ENCODE measurements at regions not wholly inside any gene's neighbourhood (a gene's known extent, or its start where the extent isn't known, plus 50 kb on each side); places are given as distances from the start of the nearest gene placed in this dataset.

DNA sequence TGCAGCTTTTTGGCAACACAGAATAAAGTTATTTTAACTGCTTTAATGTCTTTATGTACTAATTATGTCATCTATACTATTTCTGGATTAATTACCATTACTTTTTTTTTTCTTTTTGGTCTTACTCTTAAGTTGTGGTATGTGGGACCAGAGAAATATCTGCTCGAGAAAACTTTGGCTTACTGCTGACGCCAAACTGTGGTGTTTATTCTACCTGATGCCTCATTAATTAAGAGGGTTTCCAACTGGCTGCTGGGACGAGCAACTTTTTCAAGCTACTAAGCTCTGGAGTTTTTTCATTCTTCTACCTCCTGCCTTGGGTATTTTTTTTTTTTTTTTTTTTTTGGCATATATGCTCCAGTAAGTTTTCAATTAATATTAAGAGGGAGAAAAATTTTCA lies 1257.5 kb downstream of the FSCB start:
- DNase-seq = no peak

DNA sequence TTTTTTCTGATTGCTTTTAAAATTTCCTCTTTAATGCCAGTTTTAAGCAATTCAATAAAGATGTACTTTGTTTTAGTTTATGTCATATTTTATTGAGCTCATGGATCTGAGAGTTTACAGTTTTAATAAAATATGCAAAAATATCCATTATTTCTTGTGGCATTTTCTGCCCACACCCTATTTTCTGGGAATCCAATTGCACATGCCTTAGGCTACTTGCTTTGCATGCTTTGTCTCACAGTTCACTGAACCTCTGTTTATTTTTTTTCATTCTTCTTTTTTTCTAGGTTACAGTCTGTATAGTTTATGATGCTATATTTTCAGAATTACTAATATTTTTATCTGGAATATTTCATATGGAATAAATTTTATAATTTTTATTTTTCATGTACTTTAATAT lies 1258.0 kb downstream of the FSCB start:
- DNase-seq = no peak

GRCh38 chr14:43247877-43248276 lies 1259.2 kb downstream of the FSCB start:
- no peak for DNase-seq

DNA sequence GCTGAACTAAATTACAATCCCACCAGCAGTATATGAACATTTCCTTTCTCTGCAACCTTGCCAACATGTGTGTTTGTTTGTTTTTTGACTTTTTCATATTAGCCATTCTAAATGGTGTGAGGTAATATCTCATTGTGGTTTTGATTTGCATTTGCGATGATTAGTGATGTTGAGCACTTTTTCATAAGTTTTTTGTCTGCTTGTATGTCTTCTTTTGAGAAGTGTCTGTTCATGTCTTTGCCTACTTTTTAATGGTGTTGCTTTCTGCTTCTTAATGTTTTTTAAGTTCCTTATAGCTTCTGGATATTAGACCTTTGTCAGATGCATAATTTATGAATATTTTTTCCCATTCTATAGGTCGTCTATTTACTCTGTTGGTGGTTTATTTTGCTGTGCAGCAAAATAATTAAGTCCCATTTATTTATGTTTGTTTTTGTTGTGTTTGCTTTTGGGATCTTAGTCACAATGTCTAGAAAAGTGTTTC lies 1262.9 kb downstream of the FSCB start:
- DNase-seq = no peak

DNA sequence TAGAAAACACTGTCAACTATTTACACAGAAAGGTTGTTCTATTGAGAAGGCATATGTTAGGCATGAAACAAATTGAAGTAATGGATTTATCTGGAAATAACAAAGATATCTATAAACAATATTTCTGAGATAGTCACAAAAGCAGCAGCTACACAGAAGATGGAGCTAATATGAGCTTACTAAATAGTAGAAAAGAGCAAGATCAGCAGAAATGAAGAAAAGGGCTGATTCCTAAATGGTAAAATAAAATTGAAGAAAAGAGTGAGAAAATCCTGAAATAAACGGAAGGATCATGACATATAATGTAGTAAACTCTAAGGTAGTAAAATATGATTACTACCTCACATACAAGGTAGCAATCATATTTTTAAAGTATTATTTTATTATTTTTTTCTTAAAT lies 1263.9 kb downstream of the FSCB start:
- no peak for DNase-seq

GRCh38 chr14:43232261-43232660 lies 1274.8 kb downstream of the FSCB start:
- no peak for DNase-seq

DNA sequence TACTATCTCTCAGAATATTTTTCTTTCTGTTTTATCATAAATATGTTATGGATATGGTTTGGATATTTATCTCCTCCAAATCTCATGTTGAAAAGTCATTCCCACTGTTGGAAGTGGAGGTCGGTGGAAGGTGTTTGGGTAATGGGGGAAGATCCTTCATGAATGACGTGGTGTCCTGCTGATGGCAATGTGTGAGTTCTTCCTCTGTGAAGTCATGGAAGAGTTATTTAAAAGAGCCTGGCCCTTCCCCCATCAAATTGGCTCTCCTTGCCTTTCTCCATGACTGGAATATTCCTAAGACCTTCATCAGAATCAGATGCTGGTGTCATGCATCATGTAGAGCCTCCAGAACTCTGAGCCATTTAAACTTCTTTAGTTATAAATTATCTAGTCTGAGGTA lies 1291.6 kb downstream of the FSCB start:
- no peak for DNase-seq

GRCh38 chr14:43207189-43207588 lies 1299.9 kb downstream of the FSCB start:
- DNase-seq = no peak

DNA sequence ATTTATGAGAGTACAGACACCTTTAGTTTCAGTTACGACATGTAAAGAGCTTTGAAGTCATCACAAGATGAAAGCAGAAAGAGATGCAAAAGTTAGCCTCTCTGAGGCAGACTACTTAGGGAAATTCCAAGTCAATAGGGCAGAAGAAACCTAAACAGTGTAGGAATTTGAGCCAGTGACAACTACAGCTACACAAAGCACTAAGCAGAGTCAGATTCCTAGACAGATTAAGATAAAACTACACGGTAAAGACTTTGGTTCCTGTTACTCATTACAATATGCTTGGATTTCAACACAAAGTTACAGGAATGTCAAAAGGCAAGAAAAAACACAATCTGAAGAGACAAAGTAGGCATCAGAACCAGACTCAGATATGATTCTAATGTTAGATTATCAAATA lies 1302.3 kb downstream of the FSCB start:
- DNase-seq = no peak

GRCh38 chr14:43200519-43200918 lies 1306.6 kb downstream of the FSCB start:
- no peak for DNase-seq

GRCh38 chr14:43198465-43198864 lies 1308.6 kb downstream of the FSCB start:
- DNase-seq = no peak

DNA sequence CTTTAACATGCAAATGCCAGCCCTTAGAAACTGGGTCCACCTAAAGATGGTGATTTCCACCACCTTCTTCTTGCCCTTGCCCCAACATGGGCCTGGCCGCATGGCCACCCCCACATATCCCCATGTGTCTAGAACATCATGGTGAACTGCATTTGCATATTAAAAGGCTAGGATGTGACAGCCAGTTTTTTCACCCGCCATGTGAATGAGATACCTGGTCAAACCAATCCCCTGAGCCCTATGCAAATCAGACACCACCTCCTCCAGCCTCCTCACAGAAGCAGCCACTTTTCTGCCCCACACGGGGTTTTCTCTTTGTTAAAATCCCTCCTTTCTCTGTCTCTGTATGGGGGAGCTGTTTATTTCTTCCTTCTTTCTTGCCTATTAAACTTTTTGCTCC lies 1322.5 kb downstream of the FSCB start:
- no peak for DNase-seq

DNA sequence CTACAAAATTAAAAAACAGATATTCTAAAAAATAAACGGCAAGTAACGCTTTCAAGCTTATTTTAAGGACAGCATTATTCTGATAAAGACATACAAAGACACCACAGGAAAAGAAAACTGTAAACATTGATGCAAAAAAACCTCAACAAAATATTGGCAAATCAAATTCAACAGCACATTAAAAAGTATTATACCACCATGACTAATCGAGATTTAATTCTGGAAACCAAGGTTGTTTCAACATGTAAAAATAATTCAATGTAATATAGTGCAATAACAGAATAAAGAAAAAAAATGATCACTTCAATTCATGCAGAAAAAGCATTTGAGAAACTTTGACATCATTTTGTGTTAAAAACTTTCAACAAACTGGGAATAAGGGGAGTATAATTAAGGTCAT lies 1323.2 kb downstream of the FSCB start:
- no peak for DNase-seq

DNA sequence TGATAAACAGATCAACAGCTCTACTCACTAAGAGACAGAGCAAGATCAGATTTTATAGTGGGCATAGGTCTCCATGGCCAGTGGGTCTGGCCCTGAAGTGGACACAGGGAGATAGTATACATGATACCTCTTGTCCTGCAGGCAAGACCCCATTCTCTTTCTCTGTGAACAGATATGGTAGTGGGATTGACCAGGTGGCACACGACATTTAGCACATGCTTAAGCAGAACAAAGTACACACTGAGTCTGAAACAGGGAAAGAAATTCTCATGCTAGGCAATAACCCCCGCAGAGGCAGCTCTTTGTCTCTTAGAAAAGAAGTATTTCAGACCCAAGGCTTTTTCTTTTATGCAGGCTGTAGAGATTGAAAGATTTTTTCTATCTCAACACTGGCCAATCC lies 1331.2 kb downstream of the FSCB start:
- DNase-seq = no peak

- DNase-seq = no peak
These were observed 1334.1 kb downstream of the FSCB start for GRCh38 chr14:43172899-43173548.

DNA sequence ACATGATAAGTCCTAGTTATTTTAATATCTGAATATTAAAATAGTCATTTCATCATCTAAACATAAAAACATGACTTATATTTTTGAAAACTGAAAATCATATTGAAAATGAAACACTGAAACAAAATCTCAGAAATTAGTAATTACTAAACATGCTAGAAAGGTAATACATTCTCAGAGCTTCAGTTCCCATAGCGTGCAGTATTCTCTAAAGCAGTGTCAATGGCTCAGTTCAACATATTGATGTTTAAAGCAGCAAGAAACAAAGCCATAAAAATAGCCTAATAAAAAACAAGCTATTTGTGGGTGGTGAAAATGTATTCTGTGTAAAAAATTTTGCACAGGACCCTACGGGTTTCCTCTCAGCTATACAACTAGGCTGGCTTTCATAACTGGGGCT lies 1337.4 kb downstream of the FSCB start:
- DNase-seq = no peak

DNA sequence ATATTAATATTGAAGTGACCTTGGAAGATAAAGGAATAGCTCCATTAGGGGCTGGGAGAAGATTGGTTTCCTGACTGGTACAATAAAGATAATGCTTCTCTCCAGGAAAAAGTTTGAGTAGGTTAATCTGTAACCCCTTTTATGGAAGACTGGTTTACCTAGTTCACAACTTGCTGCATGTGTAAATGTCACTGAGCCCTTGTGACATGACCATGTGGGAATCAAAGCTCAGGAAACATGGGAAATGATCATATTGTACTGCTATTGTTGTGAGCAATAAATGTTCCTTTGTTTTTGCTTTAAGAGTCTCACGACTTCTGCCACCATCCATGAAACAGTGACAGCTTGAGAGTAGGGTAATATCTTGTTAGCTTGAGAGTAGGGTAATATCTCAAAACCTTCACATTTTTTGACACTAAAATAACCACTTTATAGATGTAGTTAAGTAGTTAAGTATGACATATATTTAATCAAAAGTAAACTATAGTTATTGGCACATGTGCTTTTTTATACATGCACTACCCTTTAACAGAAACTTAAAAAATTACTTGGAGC lies 1338.6 kb downstream of the FSCB start:
- DNase-seq = no peak

- DNase-seq = no peak
These were observed 1340.9 kb downstream of the FSCB start for GRCh38 chr14:43166163-43166562.

DNA sequence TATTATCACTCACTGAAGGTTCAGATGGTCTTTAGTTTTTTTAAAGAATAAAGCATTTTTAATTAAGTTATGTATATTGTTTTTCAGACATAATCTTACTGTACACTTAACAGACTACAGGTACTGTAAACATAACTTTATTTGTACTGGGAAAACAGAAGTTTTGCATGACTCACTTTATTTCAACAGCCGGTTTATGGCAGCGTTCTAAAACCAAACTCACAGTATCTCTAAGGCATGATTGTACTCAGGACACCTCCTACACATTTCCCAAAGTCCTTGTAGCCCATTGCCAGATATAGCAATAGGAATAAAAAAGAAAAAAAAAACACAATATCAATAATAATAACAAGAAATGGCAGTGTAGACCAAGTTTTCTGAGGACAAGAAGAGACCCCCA lies 1341.4 kb downstream of the FSCB start:
- no peak for DNase-seq

- no peak for DNase-seq
These were observed 1345.6 kb downstream of the FSCB start for GRCh38 chr14:43161477-43161876.

GRCh38 chr14:43157661-43158060 lies 1349.4 kb downstream of the FSCB start:
- DNase-seq = no peak

- no peak for DNase-seq
These were observed 1351.2 kb downstream of the FSCB start for GRCh38 chr14:43155924-43156323.

- no peak for DNase-seq
These were observed 1351.8 kb downstream of the FSCB start for GRCh38 chr14:43155258-43155657.

DNA sequence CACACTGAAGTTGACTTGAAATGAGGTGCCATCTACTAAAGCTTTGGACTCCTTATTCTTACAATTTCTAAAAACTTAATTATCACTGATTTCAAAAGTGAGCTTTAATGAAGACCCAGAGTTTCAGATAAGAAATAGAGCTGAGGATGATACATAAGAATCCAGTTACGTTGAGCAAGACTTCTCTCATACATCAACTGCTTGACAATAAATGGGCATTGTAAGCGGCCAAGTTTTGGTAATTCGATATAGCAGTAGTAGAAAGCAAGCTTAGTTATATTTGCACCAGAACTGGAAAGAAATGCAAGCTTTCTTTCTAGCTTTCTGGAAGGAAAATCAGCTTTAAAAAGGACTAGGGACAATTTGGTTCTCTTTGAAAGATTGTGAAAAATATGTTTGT lies 1359.6 kb downstream of the FSCB start:
- no peak for DNase-seq

GRCh38 chr14:43145361-43145760 lies 1361.7 kb downstream of the FSCB start:
- no peak for DNase-seq
